ENCODE measurements at regions not wholly inside any gene's neighbourhood (a gene's known extent, or its start where the extent isn't known, plus 50 kb on each side); places are given as distances from the start of the nearest gene placed in this dataset.

- Histone ChIP-seq H3K36me3 (ENCODE audit: control insufficient read depth, insufficient read depth, low read length) (no peaks in the 10 kb centered on the region), H3K27ac (ENCODE audit: low read depth, low read length) (no peak overlapping the region), H3K27me3 (ENCODE audit: control insufficient read depth, insufficient read depth, low read length) (no peaks in the 10 kb centered on the region), H3K4me1 (ENCODE audit: control insufficient read depth, insufficient read depth, low read length) (no peaks in the 10 kb centered on the region), H3K9ac (ENCODE audit: low read length) (no peak overlapping the region), H3K4me3 (ENCODE audit: low read length) (no peak overlapping the region)
These were observed 434.4 kb downstream of the PTPRU start for GRCh38 chr1:29670752-29671151.

DNA sequence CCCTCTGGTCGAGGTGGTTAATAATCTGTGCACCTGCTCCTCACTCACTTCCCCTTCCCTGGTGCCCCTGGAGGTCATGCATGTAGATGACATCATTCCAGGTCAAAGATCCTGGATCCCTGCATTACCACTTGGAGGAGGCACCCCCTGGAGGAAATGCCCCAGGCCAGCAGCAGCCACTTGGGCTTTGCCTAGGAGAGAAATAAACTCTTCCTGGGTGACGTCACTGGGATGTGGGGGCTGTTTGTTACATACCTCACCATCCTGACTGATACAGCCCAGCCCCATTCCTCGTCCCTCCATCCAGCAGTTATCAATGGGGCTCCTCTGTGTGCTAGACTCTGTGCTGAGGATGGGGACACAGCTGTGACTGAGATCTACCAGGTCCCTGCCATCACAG, 433.6 kb downstream of the PTPRU start:
- H3K27ac ChIP-seq (ENCODE audit: low read depth, low read length) = no peak overlapping the region
- H3K9ac ChIP-seq (ENCODE audit: low read length) = no peak overlapping the region
- H3K27me3 ChIP-seq (ENCODE audit: control insufficient read depth, insufficient read depth, low read length) = no peaks in the 10 kb centered on the region
- no peaks in the 10 kb centered on the region for H3K4me1 ChIP-seq (ENCODE audit: control insufficient read depth, insufficient read depth, low read length)
- no peaks in the 10 kb centered on the region for H3K36me3 ChIP-seq (ENCODE audit: control insufficient read depth, insufficient read depth, low read length)
- H3K4me3 ChIP-seq (ENCODE audit: low read length) = no peak overlapping the region

- no peaks in the 10 kb centered on the region for H3K27me3 ChIP-seq (ENCODE audit: control insufficient read depth, insufficient read depth, low read length)
- no peak overlapping the region for H3K27ac ChIP-seq (ENCODE audit: low read depth, low read length)
- H3K9ac ChIP-seq (ENCODE audit: low read length) = no peak overlapping the region
- H3K36me3 ChIP-seq (ENCODE audit: control insufficient read depth, insufficient read depth, low read length) = no peaks in the 10 kb centered on the region
- H3K4me1 ChIP-seq (ENCODE audit: control insufficient read depth, insufficient read depth, low read length) = no peaks in the 10 kb centered on the region
- H3K4me3 ChIP-seq (ENCODE audit: low read length) = no peak overlapping the region
These were observed 433.0 kb downstream of the PTPRU start for GRCh38 chr1:29669158-29669871.

GRCh38 chr1:29668551-29669157, 432.3 kb downstream of the PTPRU start:
- H3K4me3 ChIP-seq (ENCODE audit: low read length) = no peak overlapping the region
- no peaks in the 10 kb centered on the region for H3K4me1 ChIP-seq (ENCODE audit: control insufficient read depth, insufficient read depth, low read length)
- no peaks in the 10 kb centered on the region for H3K36me3 ChIP-seq (ENCODE audit: control insufficient read depth, insufficient read depth, low read length)
- H3K9ac ChIP-seq (ENCODE audit: low read length) = no peak overlapping the region
- no peaks in the 10 kb centered on the region for H3K27me3 ChIP-seq (ENCODE audit: control insufficient read depth, insufficient read depth, low read length)
- no peak overlapping the region for H3K27ac ChIP-seq (ENCODE audit: low read depth, low read length)

DNA sequence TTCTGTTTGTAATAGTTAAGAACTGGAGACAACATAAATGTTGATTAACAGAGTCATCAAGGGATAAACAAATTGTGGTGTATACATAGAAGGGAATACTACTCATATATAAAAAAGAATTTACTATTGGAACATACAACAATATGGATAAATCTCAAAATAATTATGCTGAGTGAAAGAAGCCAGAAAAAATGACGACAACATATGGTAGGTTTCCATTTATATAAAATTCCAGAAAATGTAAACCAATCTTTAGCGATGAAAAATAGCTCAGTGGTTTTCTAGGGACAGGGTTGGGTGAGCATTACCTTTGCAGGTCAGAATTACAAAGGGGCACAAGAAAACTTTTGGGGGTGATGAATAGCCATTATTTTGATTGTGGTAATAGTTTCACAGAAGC, 431.6 kb downstream of the PTPRU start:
- Histone ChIP-seq H3K4me1 (ENCODE audit: control insufficient read depth, insufficient read depth, low read length) (no peaks in the 10 kb centered on the region), H3K36me3 (ENCODE audit: control insufficient read depth, insufficient read depth, low read length) (no peaks in the 10 kb centered on the region), H3K4me3 (ENCODE audit: low read length) (no peak overlapping the region), H3K27me3 (ENCODE audit: control insufficient read depth, insufficient read depth, low read length) (no peaks in the 10 kb centered on the region), H3K27ac (ENCODE audit: low read depth, low read length) (no peak overlapping the region), H3K9ac (ENCODE audit: low read length) (no peak overlapping the region)

DNA sequence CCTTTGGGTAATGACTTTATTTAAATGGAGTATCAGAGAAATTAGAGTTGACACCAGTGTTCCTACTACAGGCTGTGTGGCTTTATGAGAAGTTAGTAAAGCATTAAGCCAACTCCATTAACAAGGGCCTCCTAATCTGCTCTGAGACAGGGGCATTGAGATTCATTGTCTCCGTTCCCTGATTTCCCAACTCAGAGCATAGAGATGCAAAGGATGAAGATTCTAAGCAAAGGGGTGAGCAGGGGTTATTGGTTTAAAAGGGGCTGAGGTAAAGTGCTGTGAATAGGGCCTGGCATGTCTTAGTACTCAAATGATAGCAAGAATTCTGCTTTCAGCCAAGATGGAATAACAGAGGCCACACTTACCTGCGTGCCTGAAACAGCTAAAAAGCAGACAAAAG, 428.4 kb downstream of the PTPRU start:
- Histone ChIP-seq H3K27ac (ENCODE audit: low read depth, low read length) (no peak overlapping the region), H3K27me3 (ENCODE audit: control insufficient read depth, insufficient read depth, low read length) (no peaks in the 10 kb centered on the region), H3K9ac (ENCODE audit: low read length) (no peak overlapping the region), H3K4me1 (ENCODE audit: control insufficient read depth, insufficient read depth, low read length) (no peaks in the 10 kb centered on the region), H3K4me3 (ENCODE audit: low read length) (no peak overlapping the region), H3K36me3 (ENCODE audit: control insufficient read depth, insufficient read depth, low read length) (no peaks in the 10 kb centered on the region)

DNA sequence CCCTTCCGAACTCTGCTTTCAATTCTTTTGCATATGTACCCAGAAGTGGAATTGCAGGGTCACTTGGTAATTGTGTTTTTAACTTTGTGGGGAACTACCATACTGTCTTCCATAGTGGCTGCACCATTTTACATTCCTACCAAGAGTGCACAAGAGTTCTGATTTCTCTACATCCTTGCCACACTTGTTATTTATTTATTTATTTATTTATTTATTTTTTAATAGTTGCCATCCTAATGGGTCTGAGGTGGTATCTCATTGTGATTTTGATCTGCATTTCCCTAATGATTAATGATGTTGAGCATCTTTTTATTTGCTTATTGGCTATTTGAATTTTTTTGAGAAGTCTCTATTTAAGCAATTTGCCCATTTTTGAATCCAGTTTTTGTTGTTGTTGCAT, 422.4 kb downstream of the PTPRU start:
- H3K9ac ChIP-seq (ENCODE audit: low read length) = no peak overlapping the region
- H3K36me3 ChIP-seq (ENCODE audit: control insufficient read depth, insufficient read depth, low read length) = no peaks in the 10 kb centered on the region
- H3K4me3 ChIP-seq (ENCODE audit: low read length) = no peak overlapping the region
- H3K27me3 ChIP-seq (ENCODE audit: control insufficient read depth, insufficient read depth, low read length) = no peaks in the 10 kb centered on the region
- no peaks in the 10 kb centered on the region for H3K4me1 ChIP-seq (ENCODE audit: control insufficient read depth, insufficient read depth, low read length)
- no peak overlapping the region for H3K27ac ChIP-seq (ENCODE audit: low read depth, low read length)

- Histone ChIP-seq H3K9ac (ENCODE audit: low read length) (no peak overlapping the region), H3K36me3 (ENCODE audit: control insufficient read depth, insufficient read depth, low read length) (no peaks in the 10 kb centered on the region), H3K27ac (ENCODE audit: low read depth, low read length) (no peak overlapping the region), H3K4me1 (ENCODE audit: control insufficient read depth, insufficient read depth, low read length) (no peaks in the 10 kb centered on the region), H3K27me3 (ENCODE audit: control insufficient read depth, insufficient read depth, low read length) (no peaks in the 10 kb centered on the region), H3K4me3 (ENCODE audit: low read length) (no peak overlapping the region)
These were observed 421.5 kb downstream of the PTPRU start for GRCh38 chr1:29657816-29658215.

DNA sequence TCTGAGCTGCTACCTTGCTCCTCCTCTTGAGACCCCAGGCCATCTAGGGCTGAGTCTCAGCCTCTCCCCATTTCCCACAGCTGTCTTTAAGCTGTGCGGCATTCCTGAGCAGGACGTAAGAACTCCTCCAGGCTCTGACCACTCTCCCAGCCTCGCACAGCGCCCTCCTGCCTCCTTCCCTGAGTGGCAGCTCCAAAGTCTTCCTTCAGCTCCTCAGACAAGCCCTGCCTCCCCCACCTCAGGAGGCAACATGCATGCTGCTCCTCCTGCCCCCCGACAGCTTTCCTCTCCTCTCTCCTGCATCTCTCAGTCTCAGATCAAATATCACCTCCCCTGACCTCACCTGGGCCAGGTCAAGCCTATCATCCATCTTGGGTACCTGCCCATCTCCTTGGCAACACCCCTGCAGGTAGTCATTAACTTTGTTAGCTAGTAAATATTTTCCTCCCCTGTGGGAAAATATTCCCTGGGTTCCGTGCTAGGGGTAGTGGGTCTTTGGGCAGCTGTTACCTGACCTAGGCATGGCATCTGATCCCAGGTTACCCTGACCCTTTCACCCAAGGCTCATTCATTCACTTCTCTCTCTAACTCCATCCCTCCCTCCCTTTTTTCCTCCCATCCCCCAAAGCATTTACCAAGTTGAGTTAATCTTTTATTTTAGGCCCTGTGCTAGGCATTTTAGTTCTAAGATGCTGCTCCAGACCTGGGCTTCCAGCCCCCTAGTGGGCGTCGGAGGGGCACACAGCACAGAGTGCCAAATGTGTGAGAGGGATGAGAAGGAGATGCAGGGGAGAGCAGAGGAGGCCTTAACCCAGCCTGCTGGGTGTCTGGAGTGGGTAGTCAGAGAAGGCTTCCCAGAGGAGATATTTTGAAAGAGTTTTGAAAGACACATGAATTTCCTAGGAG, 419.9 kb downstream of the PTPRU start:
- Histone ChIP-seq H3K27me3 (ENCODE audit: control insufficient read depth, insufficient read depth, low read length) (no peaks in the 10 kb centered on the region), H3K27ac (ENCODE audit: low read depth, low read length) (no peak overlapping the region), H3K9ac (ENCODE audit: low read length) (no peak overlapping the region), H3K36me3 (ENCODE audit: control insufficient read depth, insufficient read depth, low read length) (no peaks in the 10 kb centered on the region), H3K4me3 (ENCODE audit: low read length) (no peak overlapping the region), H3K4me1 (ENCODE audit: control insufficient read depth, insufficient read depth, low read length) (no peaks in the 10 kb centered on the region)

DNA sequence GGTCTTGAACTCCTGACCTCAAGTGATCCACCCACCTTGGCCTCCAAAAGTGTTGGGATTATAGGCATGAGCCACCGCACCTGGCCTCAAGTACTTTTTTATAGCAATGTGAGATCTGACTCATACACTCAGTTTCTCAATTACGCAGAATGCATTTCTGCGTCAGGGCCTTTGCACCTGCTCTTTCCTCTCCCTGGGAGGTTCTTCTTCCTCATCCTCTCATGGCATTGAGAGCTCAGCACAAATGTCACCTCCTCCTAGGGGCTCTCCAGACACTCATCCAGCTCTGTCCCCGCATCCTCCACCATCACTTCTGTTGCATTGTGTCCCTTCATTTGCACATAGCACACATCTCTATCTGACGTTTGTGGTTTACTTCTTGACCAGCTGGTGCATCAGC, 418.8 kb downstream of the PTPRU start:
- Histone ChIP-seq H3K27ac (ENCODE audit: low read depth, low read length) (no peak overlapping the region), H3K4me1 (ENCODE audit: control insufficient read depth, insufficient read depth, low read length) (no peaks in the 10 kb centered on the region), H3K9ac (ENCODE audit: low read length) (no peak overlapping the region)

GRCh38 chr1:29653886-29654450, 417.6 kb downstream of the PTPRU start:
- Histone ChIP-seq H3K27me3 (ENCODE audit: control insufficient read depth, insufficient read depth, low read length) (no peaks in the 10 kb centered on the region), H3K27ac (ENCODE audit: low read depth, low read length) (no peak overlapping the region), H3K4me3 (ENCODE audit: low read length) (no peak overlapping the region), H3K4me1 (ENCODE audit: control insufficient read depth, insufficient read depth, low read length) (no peaks in the 10 kb centered on the region), H3K36me3 (ENCODE audit: control insufficient read depth, insufficient read depth, low read length) (no peaks in the 10 kb centered on the region), H3K9ac (ENCODE audit: low read length) (no peak overlapping the region)

More for the DNA sequence above, 418.8 kb downstream of the PTPRU start:
- Histone ChIP-seq H3K27me3 (ENCODE audit: control insufficient read depth, insufficient read depth, low read length) (no peaks in the 10 kb centered on the region), H3K36me3 (ENCODE audit: control insufficient read depth, insufficient read depth, low read length) (no peaks in the 10 kb centered on the region), H3K4me3 (ENCODE audit: low read length) (no peak overlapping the region)

DNA sequence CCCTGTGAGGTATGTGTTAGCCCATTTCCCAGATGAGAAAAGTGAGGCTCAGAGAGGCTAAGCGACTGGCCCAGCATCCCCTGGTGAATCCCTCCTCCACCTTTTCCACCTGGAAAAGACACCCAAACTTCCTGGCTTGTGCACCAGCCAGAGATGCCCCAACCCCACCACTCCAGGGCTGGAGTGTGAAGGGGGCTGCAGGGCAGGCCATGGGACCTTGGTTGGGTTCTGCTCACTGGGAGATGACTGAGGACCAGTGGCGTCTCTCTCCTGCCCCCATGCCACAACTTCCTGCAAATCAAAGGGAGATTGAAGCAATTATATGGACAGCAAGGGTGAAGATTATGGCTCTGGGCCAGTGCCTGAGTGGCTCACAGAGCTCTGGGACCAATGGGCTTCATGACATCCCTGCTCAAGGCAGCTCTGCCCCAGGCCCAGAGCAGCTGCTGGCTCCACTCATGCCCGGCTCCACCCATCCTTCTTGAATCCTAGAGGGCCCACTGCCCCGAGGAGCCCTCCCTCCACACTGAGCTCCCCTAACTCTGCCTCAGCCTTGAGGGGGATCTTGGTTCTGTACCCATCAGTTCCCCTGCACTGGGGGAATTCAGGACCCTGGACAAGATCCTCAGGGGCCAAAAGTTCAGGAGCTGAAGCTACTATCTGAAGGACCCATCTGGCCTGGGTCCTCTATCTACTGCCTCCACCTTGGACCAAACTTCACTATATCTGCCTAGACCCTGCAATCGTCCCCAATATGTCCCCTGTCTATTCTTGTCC, 416.9 kb downstream of the PTPRU start:
- H3K27me3 ChIP-seq (ENCODE audit: control insufficient read depth, insufficient read depth, low read length) = peaks cover 2% of the 10 kb centered on the region
- no peak overlapping the region for H3K27ac ChIP-seq (ENCODE audit: low read depth, low read length)
- H3K4me1 ChIP-seq (ENCODE audit: control insufficient read depth, insufficient read depth, low read length) = no peaks in the 10 kb centered on the region
- no peak overlapping the region for H3K9ac ChIP-seq (ENCODE audit: low read length)
- no peaks in the 10 kb centered on the region for H3K36me3 ChIP-seq (ENCODE audit: control insufficient read depth, insufficient read depth, low read length)
- H3K4me3 ChIP-seq (ENCODE audit: low read length) = no peak overlapping the region
